Sciatic nerve (tissue), 2 donors: ENCODE measurements at regions not wholly inside any gene's neighbourhood (a gene's known extent, or its start where the extent isn't known, plus 50 kb on each side); places are given as distances from the start of the nearest gene placed in this dataset.
"Not testable (repeated sequence)": the region's sequence is repeated elsewhere in the genome, so short reads cannot be mapped to it uniquely, and the experiment has no call there.

ENCODE experiments used
- ATAC-seq: fragments of 200-7000 bp; cut with Tn5 transposase; one replicate; pipeline ENCODE4 v1.9.1; 2020; ENCODE audit warnings: mild to moderate bottlenecking, moderate library complexity
- DNase-seq: peaks from one replicate; pipeline ENCODE4 v3.0.0-alpha.2; 2020; ENCODE audit warnings: low spot score
- intact Hi-C: fragments of 100-400 bp; cut with DNase I; formaldehyde crosslinking; loops from one replicate; pipeline ENCODE4 v1.14.2; 2022
- donor health status: DM: no; HTN: no; CAD: no.
- donor health status: DM: no; HTN: no; CAD: no.

- ATAC-seq, result no peak
- intact Hi-C loops, result no loop called here
- no peak for DNase-seq
Measured at GRCh38 chr5:152086668-152087067, 162.0 kb upstream of the GLRA1 start.

DNA sequence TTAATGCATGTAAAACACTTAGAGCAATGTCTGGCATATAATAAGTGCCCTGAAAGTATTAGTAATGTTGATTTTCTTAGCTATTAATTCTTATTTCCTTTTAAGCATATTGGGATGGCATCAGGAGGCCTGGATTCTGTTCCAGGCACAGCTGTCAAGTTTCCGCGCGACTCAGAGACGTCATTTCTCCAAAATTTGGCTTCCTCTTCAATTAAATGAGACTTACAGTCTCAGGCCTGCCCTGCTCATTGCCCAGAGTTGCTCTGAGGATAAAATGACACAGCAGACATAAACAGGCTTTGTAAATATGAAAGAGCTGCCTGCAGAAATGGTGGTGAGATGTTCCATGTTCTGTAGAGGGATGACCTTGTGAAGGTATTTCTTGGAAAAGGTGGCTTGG lies 159.8 kb upstream of the GLRA1 start:
- no peak for ATAC-seq
- no peak for DNase-seq
- intact Hi-C loops, result no loop called here

- intact Hi-C loops, result no loop called here
- ATAC-seq, result no peak
- DNase-seq, result no peak
Measured at GRCh38 chr5:152083231-152083630, 158.6 kb upstream of the GLRA1 start.

- intact Hi-C loops, result no loop called here
- DNase-seq (no peak), ATAC-seq (no peak)
Measured at GRCh38 chr5:152072091-152072490, 147.4 kb upstream of the GLRA1 start.

GRCh38 chr5:152070591-152070990 lies 145.9 kb upstream of the GLRA1 start:
- intact Hi-C loops, result no loop called here

GRCh38 chr5:152066784-152067183 lies 142.1 kb upstream of the GLRA1 start:
- no peak for DNase-seq
- no peak for ATAC-seq
- intact Hi-C loops, result no loop called here

More at GRCh38 chr5:152070591-152070990, 145.9 kb upstream of the GLRA1 start:
- ATAC-seq (no peak), DNase-seq (no peak)

DNA sequence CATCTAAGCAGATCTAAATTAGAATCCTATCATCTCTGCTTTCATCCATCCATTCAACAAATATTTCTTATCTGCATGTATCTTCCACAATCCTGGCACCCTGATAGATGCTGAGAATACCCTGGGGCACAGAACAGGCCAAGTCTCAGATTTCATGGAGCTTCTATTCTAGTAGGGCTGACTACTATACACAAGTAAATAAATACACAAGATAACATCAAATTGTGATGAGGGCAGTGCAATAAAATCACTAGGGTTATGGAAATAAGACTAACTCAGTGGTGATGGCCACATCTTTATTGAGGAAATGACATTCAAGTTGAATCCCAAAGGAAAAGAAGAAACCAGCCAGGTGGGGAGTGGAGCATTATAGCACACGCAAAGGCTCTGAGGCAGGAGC lies 138.4 kb upstream of the GLRA1 start:
- no peak for ATAC-seq
- intact Hi-C loops, result no loop called here
- DNase-seq, result no peak

DNA sequence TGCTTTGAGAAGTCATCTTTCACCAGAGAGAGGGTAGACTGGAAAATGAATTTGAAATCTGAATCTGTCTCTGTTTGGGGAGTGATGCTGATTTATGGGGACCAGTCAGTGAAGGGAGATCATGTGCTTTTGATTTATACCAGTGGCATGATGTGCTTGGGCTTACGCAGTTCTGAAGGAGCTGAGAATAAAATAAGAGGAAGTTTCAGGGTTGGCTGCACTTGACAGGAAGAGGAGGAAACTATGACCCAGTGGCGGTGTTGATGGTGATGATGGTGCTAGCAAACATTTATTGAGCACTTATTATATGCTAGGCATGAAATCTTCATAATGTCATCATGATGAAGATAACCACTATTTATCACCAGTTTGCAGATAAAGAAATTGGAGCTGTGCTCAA lies 136.4 kb upstream of the GLRA1 start:
- DNase-seq (no peak), ATAC-seq (no peak)
- intact Hi-C loops, result no loop called here

DNA sequence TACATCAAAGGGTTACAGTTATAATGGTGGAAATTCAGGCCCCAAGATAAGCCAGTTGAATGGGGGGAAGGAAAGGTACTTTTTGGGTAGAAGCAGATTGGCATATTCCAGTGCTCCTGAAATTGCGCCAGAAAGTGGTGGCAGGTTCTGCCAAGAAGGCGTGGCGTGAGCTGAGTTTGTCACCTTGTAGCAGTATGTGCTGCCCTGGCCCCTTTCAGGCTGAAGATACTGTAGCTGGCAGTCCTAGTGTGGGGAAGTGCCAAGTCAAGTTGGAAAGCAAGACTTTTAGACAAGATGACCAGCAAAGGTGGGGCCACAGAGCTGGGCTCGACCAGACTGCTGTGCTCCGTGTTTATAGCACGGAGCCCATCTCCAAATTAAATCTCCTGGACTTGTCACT lies 133.6 kb upstream of the GLRA1 start:
- no peak for DNase-seq
- no peak for ATAC-seq
- intact Hi-C loops, result no loop called here

DNA sequence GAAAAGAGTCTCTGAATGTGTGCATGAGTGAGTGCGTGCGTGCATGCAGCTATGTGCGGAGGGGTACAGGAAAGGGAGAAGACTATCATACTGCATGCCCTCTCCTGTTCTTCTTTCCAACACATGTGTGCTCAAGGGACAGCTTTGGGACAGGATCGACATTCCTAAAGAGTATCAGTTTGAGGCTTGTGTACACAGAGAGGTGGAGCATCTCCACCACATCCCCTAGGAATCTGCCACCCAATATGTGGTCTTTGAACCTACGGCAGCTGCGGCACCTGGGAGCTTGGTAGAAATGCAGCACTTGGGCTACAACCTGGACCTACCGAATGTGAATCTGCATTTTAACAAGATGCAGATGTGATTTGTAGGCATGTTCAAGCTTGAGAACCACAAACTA lies 132.3 kb upstream of the GLRA1 start:
- no peak for DNase-seq
- intact Hi-C loops, result no loop called here
- no peak for ATAC-seq

GRCh38 chr5:152052470-152052869 lies 127.8 kb upstream of the GLRA1 start:
- DNase-seq (no peak), ATAC-seq (no peak)
- intact Hi-C loops, result no loop called here

- ATAC-seq (no peak), DNase-seq (no peak)
- intact Hi-C loops, result no loop called here
Measured at GRCh38 chr5:152051499-152052454, 127.1 kb upstream of the GLRA1 start.

DNA sequence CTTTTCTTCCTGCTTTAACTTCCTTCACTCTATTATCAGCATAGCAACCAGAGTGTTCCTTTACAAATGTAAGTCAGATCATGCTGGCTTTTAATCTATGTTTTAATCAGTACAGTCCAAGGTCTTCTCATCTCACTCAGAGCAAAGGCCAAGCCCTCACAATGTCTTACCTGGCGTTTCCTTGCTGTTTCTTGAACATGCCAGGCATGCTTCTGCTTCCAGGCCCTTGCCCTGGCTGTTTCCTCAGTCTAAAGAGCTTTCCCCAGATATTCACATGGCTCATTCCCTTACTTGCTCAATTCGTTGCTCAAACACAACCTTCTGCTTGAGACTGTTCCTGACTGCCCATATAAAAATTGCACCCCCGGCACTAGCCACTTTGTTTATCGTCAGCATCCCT lies 121.7 kb upstream of the GLRA1 start:
- intact Hi-C loops, result no loop called here
- ATAC-seq, result no peak
- DNase-seq, result no peak

GRCh38 chr5:152038856-152039255 lies 114.2 kb upstream of the GLRA1 start:
- DNase-seq, intact Hi-C loops, ATAC-seq: not testable (repeated sequence)

- not testable (repeated sequence) for ATAC-seq
Measured at GRCh38 chr5:152026328-152027024, 101.8 kb upstream of the GLRA1 start.

DNA sequence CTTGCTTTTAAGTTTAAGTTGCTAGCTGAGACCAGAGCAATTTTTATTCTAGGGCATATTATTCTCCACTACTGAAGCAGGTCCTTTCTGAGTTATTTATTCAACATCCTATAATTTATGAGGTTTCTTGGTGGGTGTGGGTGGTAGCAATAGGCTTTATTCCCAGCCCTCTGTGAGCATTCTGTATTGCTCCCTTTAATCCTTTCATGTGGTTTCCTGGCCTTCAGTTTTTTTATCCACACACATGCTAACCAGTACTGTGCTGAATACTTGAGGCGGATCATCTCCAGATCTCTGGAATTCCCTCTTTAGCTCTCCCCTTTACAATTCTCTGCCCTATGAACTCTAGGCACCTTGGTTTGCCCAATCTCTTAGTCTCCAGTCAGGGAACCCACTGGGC lies 91.8 kb upstream of the GLRA1 start:
- intact Hi-C loops, result no loop called here
- ATAC-seq (no peak), DNase-seq (no peak)

More at GRCh38 chr5:152026328-152027024, 101.8 kb upstream of the GLRA1 start:
- DNase-seq, intact Hi-C loops: not testable (repeated sequence)

- ATAC-seq (no peak), DNase-seq (no peak)
- intact Hi-C loops, result no loop called here
Measured at GRCh38 chr5:152007653-152008335, 83.1 kb upstream of the GLRA1 start.

DNA sequence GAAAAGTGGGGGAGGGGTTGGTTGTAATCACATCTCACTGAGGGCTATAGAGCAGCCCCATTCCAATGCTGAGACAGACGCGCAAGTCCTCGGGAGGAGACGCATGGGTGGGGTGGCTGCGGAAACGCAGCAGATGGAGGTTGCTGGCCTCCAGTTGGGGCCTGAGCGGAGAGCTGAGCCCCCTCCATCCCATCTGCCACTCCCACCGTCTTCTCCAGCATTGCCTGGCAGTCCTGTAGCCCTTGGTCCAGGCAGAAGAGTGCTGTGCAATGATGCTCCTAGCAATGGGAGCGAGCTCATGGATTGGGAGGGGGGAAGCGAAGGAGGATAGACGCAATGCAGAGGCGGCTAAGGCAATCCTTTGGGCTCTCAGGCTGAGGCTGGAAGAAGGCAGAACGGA lies 79.4 kb upstream of the GLRA1 start:
- DNase-seq (no peak), ATAC-seq (no peak)
- intact Hi-C loops, result no loop called here
